HG03571 (cell line): ENCODE measurements at regions not wholly inside any gene's neighbourhood (a gene's known extent, or its start where the extent isn't known, plus 50 kb on each side); places are given as distances from the start of the nearest gene placed in this dataset.
"Not testable (repeated sequence)": the region's sequence is repeated elsewhere in the genome, so short reads cannot be mapped to it uniquely, and the experiment has no call there.

Experiments used
- ATAC-seq: cut with Tn5 transposase; IDR thresholded peaks from one replicate; pipeline ENCODE4 v1.9.1; 2021; ENCODE audit not compliant: unreplicated experiment

GRCh38 chr9:30299126-30299780 lies 2085.2 kb upstream of the ACO1 start:
- ATAC-seq = no peak

- no peak for ATAC-seq
Measured at GRCh38 chr9:30301271-30301963, 2083.0 kb upstream of the ACO1 start.

GRCh38 chr9:30310711-30311110 lies 2073.7 kb upstream of the ACO1 start:
- ATAC-seq = no peak

GRCh38 chr9:30329431-30329830 lies 2055.0 kb upstream of the ACO1 start:
- ATAC-seq = no peak

- ATAC-seq = no peak
Measured at GRCh38 chr9:30348904-30349303, 2035.5 kb upstream of the ACO1 start.

DNA sequence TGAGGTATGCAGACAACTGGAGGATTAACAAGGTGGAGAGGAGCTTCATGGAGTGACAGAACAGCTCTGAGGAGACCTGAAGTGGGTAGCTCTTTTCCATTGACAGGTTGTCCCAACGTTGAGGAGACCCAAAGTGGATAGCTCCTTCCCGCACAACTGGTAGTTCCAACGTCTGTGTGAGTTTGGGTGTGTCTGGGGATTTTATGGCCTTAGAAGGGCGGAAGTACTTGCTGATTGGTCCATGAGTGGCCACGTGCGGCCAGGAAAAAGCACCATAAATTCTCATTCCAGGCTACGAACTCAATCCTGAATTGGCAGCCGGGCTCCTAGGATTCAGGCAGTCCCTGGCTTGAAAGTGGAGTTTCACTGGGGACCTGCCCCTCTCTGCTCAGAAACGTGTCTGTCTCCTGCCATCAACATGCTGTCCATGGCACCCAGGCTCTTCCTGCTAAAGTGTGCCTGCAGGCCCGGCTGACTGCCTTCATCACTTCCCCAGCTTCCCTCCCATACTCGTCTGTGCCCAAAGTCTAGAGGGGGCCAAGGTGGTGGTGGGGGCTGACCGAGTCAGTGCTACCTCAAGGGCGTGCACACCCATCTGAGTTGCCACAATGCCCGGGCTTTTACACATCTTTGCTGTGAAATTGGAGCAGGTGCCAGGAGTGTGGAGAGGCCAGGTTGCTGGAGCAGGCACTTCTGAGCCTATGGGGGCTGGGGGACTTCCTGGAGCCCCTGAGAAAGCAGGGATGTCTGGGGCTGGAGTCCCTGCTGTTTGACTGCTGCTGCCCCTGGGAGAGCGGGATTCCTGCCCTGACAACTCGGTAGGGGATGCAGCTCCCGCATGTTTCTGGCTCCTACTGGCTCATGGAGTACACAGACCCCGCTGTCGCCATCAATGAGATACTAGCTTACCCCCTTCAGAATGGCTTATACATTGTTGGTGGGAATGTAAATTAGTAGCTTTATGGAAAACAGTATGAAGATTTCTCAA lies 2034.6 kb upstream of the ACO1 start:
- ATAC-seq = no peak

GRCh38 chr9:30356221-30356620 lies 2028.2 kb upstream of the ACO1 start:
- ATAC-seq = no peak

GRCh38 chr9:30362373-30362772 lies 2022.1 kb upstream of the ACO1 start:
- ATAC-seq = no peak

- ATAC-seq = not testable (repeated sequence)
Measured at GRCh38 chr9:30366140-30366539, 2018.3 kb upstream of the ACO1 start.

- no peak for ATAC-seq
Measured at GRCh38 chr9:30382271-30382670, 2002.2 kb upstream of the ACO1 start.

DNA sequence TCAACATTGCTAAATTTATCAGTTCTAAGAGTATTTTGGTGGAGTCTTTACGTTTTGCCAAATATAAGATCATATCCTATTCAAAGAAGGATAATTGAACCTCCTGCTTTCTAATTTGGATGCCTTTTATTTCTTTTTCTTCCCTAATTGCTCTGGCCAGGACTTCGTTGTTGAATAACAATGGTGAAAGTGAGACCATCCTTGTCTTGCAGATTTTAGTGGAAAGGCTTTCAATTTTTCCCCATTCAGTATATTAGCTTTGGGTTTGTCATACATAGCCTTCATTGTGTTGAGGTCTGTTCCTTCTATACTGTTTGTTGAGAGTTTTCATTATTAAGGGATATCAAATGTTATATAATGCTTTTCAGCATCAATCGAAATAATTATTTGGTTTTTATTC lies 1974.2 kb upstream of the ACO1 start:
- no peak for ATAC-seq

DNA sequence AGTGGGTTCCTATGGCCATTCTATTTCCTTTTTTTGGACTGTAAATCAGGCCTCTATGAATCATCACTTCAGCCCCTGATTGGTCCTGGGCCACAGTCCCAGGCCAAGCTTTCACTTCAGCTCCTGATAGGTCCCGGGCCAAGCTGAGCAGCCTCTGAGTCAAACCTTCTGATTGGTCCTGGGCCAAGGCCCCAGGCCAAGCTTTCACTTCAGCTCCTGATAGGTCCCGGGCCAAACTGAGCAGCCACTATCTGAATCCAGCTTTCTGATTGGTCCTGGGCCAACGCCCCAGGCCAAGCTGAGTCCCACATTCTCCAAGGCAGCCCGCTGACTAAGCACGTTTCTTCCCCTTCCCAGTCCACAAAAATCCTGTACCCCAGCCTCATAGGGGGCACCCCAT lies 1972.9 kb upstream of the ACO1 start:
- no peak for ATAC-seq

DNA sequence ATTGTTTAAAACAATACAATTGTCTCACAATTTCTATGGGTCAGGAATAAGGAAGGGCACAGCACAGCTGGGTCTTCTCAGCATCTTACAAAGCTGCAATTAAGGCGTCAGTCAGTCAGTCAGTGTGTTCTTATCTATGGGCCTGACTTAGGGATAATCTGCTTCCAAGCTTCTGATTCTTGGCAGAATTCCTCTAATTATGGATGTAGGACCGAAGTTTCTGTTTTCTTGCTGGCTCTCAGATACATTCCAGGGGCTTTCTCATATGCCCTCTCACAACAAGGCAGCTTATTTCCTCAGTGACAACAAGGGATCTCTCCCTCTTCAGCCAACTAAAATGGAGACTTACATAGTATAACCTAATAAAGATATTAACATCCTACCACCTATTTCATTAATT lies 1925.3 kb upstream of the ACO1 start:
- no peak for ATAC-seq

GRCh38 chr9:30476826-30477225 lies 1907.6 kb upstream of the ACO1 start:
- no peak for ATAC-seq

DNA sequence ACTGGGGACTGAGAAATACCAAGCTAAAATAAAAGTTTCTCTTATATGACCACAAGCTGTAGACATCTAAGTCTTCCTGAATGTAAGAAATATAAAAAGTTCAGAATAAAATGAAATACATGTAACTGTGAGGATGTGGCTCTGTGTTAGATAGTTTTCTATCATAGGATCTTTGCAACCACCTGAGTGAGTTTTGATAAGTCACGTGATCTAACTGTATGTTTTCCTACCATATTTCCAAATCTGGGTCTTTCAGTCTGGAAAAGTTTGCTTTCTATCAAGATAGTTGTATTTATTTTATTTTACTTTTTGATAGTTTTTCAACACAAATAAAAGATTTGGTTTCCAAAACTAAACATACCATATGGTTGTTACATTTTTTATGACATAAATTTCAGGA lies 1905.8 kb upstream of the ACO1 start:
- ATAC-seq = no peak

DNA sequence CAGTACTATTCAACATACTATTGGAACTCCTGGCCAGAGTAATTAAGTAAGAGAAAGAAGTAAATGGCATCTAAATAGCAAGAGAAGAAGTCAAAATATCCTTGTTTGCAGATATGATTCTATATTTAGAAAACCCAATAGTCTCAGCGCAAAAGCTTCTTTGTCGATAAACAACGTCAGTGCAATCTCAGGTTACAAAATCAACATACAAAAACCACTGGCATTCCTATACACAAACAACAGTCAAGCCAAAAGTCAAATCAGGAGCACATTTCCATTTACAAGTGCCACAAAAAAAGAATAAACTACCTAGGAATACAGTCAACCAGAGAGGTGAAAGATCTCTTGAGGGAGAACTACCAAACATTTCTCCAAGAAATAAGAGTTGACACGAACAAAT lies 1901.9 kb upstream of the ACO1 start:
- ATAC-seq = no peak

DNA sequence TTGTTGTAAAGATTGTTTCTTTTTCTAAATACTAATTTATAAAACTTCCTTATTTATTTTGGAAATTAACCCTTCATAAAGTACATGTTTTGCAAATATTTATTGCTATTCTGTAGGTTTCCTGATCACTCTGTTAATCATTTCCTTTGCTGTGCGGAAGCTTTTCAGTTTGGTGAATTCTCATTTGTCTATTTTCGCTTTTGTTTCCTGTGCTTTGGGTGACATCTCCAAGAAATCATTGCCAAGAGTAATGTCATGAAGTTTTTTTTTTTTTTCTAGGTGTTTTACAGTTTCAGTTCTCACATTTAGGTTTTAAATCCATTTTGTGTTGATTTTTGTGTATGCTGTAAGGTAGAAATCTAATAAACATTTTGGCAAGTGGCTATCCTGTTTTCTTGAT lies 1899.8 kb upstream of the ACO1 start:
- ATAC-seq = no peak

- no peak for ATAC-seq
Measured at GRCh38 chr9:30504502-30504905, 1879.9 kb upstream of the ACO1 start.

DNA sequence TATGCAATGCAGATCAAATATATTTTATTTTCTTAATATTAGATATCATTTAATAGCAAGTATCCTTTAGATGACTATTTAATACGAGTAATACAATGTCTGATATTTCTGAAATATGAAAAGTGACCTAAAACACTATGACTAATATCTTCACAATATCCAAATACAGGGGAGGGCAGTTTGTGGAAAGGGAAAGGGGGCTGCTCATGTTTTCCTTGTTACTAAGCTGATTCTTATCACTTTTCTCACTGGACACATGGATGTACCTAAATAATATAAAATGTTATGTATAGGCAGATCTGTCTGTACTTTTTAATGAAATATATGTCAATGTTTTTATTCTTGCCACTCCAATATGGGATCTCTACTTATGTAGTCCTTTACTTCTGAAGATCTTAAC lies 1879.1 kb upstream of the ACO1 start:
- ATAC-seq = no peak

GRCh38 chr9:30506749-30507148 lies 1877.7 kb upstream of the ACO1 start:
- ATAC-seq = no peak

DNA sequence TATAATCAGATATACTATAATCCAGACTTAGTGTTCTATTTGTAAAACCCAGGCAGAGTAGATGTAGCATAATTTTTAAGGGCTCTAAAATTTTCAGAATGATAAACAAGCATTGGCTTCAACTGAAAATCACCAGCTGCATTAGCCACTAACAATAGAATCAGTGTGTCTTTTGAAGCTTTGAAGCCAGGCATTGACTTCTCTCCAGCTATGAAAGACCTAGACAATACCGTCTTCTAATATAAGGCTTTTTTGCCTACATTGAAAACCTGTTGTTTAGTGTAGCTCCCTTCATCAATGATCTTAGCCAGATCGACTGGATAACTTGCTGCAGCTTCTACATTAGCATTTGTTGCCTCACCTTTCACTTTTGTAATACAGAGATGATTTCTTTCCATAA lies 1877.3 kb upstream of the ACO1 start:
- no peak for ATAC-seq

DNA sequence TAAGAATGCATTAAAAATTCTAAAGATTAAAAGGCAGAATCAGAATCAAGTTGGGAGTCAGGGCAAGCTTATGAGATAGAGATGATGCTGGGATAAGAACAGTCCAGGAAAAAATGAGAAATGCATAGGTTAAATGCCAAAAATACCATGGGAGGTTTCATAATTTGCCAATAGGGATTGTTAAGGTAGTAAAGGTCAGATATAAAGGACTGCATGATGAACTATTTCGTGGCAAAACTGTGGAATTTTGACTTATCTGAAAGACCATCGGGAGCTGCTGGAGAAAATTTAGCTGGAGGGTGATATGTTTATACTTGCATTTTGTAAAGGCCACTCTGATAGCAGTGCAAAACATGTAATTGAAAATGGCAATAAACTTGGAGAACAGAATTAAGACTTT lies 1872.8 kb upstream of the ACO1 start:
- no peak for ATAC-seq
